ENCODE measurements at regions not wholly inside any gene's neighbourhood (a gene's known extent, or its start where the extent isn't known, plus 50 kb on each side); places are given as distances from the start of the nearest gene placed in this dataset.

GRCh38 chr3:3315846-3316245, 136.4 kb upstream of the CRBN start:
- no peak overlapping the region for H2BK120ac ChIP-seq (ENCODE audit: low read depth, low read length)
- no peak overlapping the region for H3K27ac ChIP-seq (ENCODE audit: low read depth, low read length)
- no peak overlapping the region for H2AK5ac ChIP-seq (ENCODE audit: low read length)
- H3K4me2 ChIP-seq (ENCODE audit: low read length), result no peak overlapping the region
- H3K9ac ChIP-seq (ENCODE audit: low read length), result no peak overlapping the region
- H3K18ac ChIP-seq (ENCODE audit: low read length), result peak overlapping the region; percentile 60
- no peaks in the 10 kb centered on the region for H3K79me2 ChIP-seq (ENCODE audit: control insufficient read depth, insufficient read depth, low read length)
- no peak overlapping the region for H3K4me3 ChIP-seq (ENCODE audit: low read length)
- no peak for DNase-seq
- H3K23ac ChIP-seq (ENCODE audit: low read length), result no peak overlapping the region
- H2BK5ac ChIP-seq (ENCODE audit: low read length), result peak overlapping the region; percentile 70
- no peaks in the 10 kb centered on the region for H3K36me3 ChIP-seq (ENCODE audit: control insufficient read depth, insufficient read depth, low read length)
- H3K27me3 ChIP-seq (ENCODE audit: insufficient read depth, low read length, poor library complexity), result no peaks in the 10 kb centered on the region
- H4K5ac ChIP-seq (ENCODE audit: low read length), result no peak overlapping the region
- no peaks in the 10 kb centered on the region for H3K79me1 ChIP-seq (ENCODE audit: low read length)
- H4K8ac ChIP-seq (ENCODE audit: low read depth, low read length), result no peak overlapping the region
- no peak overlapping the region for H2BK15ac ChIP-seq (replicated peaks; ENCODE audit: low read depth)
- WGBS (ENCODE audit: extremely low coverage, insufficient coverage, low lambda C conversion rate), result no CpG with 5 or more reads among the region's 7 CpGs
- no peak overlapping the region for H3K4ac ChIP-seq (ENCODE audit: low read depth, low read length)
- H3K56ac ChIP-seq (ENCODE audit: low read length), result no peak overlapping the region
- peaks cover 3% of the 10 kb centered on the region for H3K4me1 ChIP-seq (ENCODE audit: control insufficient read depth, low read depth, low read length)

- Histone ChIP-seq H3K56ac (ENCODE audit: low read length) (peak overlapping the region; percentile 36), H3K79me2 (ENCODE audit: control insufficient read depth, insufficient read depth, low read length) (no peaks in the 10 kb centered on the region), H3K27me3 (ENCODE audit: insufficient read depth, low read length, poor library complexity) (no peaks in the 10 kb centered on the region), H4K8ac (ENCODE audit: low read depth, low read length) (no peak overlapping the region), H3K4me1 (ENCODE audit: control insufficient read depth, low read depth, low read length) (peaks cover 3% of the 10 kb centered on the region), H3K36me3 (ENCODE audit: control insufficient read depth, insufficient read depth, low read length) (no peaks in the 10 kb centered on the region), H2BK120ac (ENCODE audit: low read depth, low read length) (no peak overlapping the region), H2BK5ac (ENCODE audit: low read length) (peak overlapping the region; percentile 16), H3K4ac (ENCODE audit: low read depth, low read length) (no peak overlapping the region), H3K79me1 (ENCODE audit: low read length) (no peaks in the 10 kb centered on the region), H3K4me3 (ENCODE audit: low read length) (no peak overlapping the region), H2BK15ac (replicated peaks; ENCODE audit: low read depth) (no peak overlapping the region), H3K4me2 (ENCODE audit: low read length) (no peak overlapping the region), H2AK5ac (ENCODE audit: low read length) (no peak overlapping the region), H4K5ac (ENCODE audit: low read length) (no peak overlapping the region), H3K23ac (ENCODE audit: low read length) (no peak overlapping the region), H3K18ac (ENCODE audit: low read length) (no peak overlapping the region), H3K9ac (ENCODE audit: low read length) (no peak overlapping the region), H3K27ac (ENCODE audit: low read depth, low read length) (no peak overlapping the region)
- no CpG with 5 or more reads among the region's 3 CpGs for WGBS (ENCODE audit: extremely low coverage, insufficient coverage, low lambda C conversion rate)
- DNase-seq, result peak; percentile 74
Measured at GRCh38 chr3:3309887-3310286, 130.4 kb upstream of the CRBN start.

GRCh38 chr3:3308809-3309208, 129.3 kb upstream of the CRBN start:
- Histone ChIP-seq H3K4me2 (ENCODE audit: low read length) (no peak overlapping the region), H3K4me1 (ENCODE audit: control insufficient read depth, low read depth, low read length) (peaks cover 3% of the 10 kb centered on the region), H2BK15ac (replicated peaks; ENCODE audit: low read depth) (no peak overlapping the region), H2AK5ac (ENCODE audit: low read length) (no peak overlapping the region), H3K27me3 (ENCODE audit: insufficient read depth, low read length, poor library complexity) (no peaks in the 10 kb centered on the region), H3K79me1 (ENCODE audit: low read length) (no peaks in the 10 kb centered on the region), H3K36me3 (ENCODE audit: control insufficient read depth, insufficient read depth, low read length) (no peaks in the 10 kb centered on the region), H3K27ac (ENCODE audit: low read depth, low read length) (no peak overlapping the region), H3K18ac (ENCODE audit: low read length) (no peak overlapping the region), H2BK5ac (ENCODE audit: low read length) (peak overlapping the region; percentile 17), H4K8ac (ENCODE audit: low read depth, low read length) (no peak overlapping the region), H2BK120ac (ENCODE audit: low read depth, low read length) (no peak overlapping the region), H3K56ac (ENCODE audit: low read length) (no peak overlapping the region), H4K5ac (ENCODE audit: low read length) (no peak overlapping the region), H3K79me2 (ENCODE audit: control insufficient read depth, insufficient read depth, low read length) (no peaks in the 10 kb centered on the region), H3K4ac (ENCODE audit: low read depth, low read length) (no peak overlapping the region), H3K4me3 (ENCODE audit: low read length) (no peak overlapping the region), H3K9ac (ENCODE audit: low read length) (no peak overlapping the region), H3K23ac (ENCODE audit: low read length) (no peak overlapping the region)
- WGBS (ENCODE audit: extremely low coverage, insufficient coverage, low lambda C conversion rate), result no CpG with 5 or more reads among the region's 3 CpGs
- DNase-seq, result no peak

DNA sequence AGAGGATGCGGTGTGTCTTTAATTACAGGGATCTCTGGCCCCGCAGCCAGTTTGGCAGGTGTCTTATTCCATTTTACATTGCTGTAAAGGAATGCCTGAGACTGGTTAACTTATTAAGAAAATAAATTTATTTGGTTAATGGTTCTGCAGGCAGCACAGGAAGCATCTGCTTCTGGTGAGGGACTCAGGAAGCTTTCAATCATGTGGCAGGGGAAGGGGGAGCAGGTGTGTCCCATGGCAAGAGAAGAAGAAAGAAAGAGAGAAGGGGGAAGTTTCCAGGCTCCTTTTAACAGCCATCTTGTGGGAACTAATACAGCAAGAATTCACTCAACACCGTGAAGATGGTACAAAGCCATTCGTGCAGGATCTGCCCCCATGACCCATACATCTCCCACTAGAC, 128.0 kb upstream of the CRBN start:
- no peak for DNase-seq
- no peaks in the 10 kb centered on the region for H3K36me3 ChIP-seq (ENCODE audit: control insufficient read depth, insufficient read depth, low read length)
- no CpG with 5 or more reads among the region's 4 CpGs for WGBS (ENCODE audit: extremely low coverage, insufficient coverage, low lambda C conversion rate)

GRCh38 chr3:3305841-3306240, 126.3 kb upstream of the CRBN start:
- no peak overlapping the region for H4K5ac ChIP-seq (ENCODE audit: low read length)
- no peak overlapping the region for H3K27ac ChIP-seq (ENCODE audit: low read depth, low read length)
- no peak overlapping the region for H3K23ac ChIP-seq (ENCODE audit: low read length)
- H2BK5ac ChIP-seq (ENCODE audit: low read length), result no peak overlapping the region
- H4K8ac ChIP-seq (ENCODE audit: low read depth, low read length), result no peak overlapping the region
- peaks cover 3% of the 10 kb centered on the region for H3K4me1 ChIP-seq (ENCODE audit: control insufficient read depth, low read depth, low read length)
- H3K4me3 ChIP-seq (ENCODE audit: low read length), result no peak overlapping the region
- no peak overlapping the region for H2AK5ac ChIP-seq (ENCODE audit: low read length)
- H3K36me3 ChIP-seq (ENCODE audit: control insufficient read depth, insufficient read depth, low read length), result no peaks in the 10 kb centered on the region
- no peaks in the 10 kb centered on the region for H3K79me2 ChIP-seq (ENCODE audit: control insufficient read depth, insufficient read depth, low read length)
- no peak for DNase-seq
- no peaks in the 10 kb centered on the region for H3K79me1 ChIP-seq (ENCODE audit: low read length)
- no CpG with 5 or more reads among the region's 1 CpG for WGBS (ENCODE audit: extremely low coverage, insufficient coverage, low lambda C conversion rate)
- no peak overlapping the region for H3K56ac ChIP-seq (ENCODE audit: low read length)
- no peak overlapping the region for H3K4me2 ChIP-seq (ENCODE audit: low read length)
- H2BK120ac ChIP-seq (ENCODE audit: low read depth, low read length), result no peak overlapping the region
- no peak overlapping the region for H3K4ac ChIP-seq (ENCODE audit: low read depth, low read length)
- H3K27me3 ChIP-seq (ENCODE audit: insufficient read depth, low read length, poor library complexity), result no peaks in the 10 kb centered on the region
- H3K9ac ChIP-seq (ENCODE audit: low read length), result no peak overlapping the region
- no peak overlapping the region for H2BK15ac ChIP-seq (replicated peaks; ENCODE audit: low read depth)
- H3K18ac ChIP-seq (ENCODE audit: low read length), result no peak overlapping the region

More for the DNA sequence above, 128.0 kb upstream of the CRBN start:
- Histone ChIP-seq H2BK15ac (replicated peaks; ENCODE audit: low read depth) (no peak overlapping the region), H4K5ac (ENCODE audit: low read length) (no peak overlapping the region), H2AK5ac (ENCODE audit: low read length) (no peak overlapping the region), H3K56ac (ENCODE audit: low read length) (no peak overlapping the region), H3K79me2 (ENCODE audit: control insufficient read depth, insufficient read depth, low read length) (no peaks in the 10 kb centered on the region), H3K79me1 (ENCODE audit: low read length) (no peaks in the 10 kb centered on the region), H3K9ac (ENCODE audit: low read length) (no peak overlapping the region), H3K4me1 (ENCODE audit: control insufficient read depth, low read depth, low read length) (peaks cover 3% of the 10 kb centered on the region), H3K27me3 (ENCODE audit: insufficient read depth, low read length, poor library complexity) (no peaks in the 10 kb centered on the region), H2BK5ac (ENCODE audit: low read length) (no peak overlapping the region), H3K27ac (ENCODE audit: low read depth, low read length) (no peak overlapping the region), H3K23ac (ENCODE audit: low read length) (no peak overlapping the region), H2BK120ac (ENCODE audit: low read depth, low read length) (no peak overlapping the region), H3K18ac (ENCODE audit: low read length) (no peak overlapping the region), H3K4me3 (ENCODE audit: low read length) (no peak overlapping the region), H4K8ac (ENCODE audit: low read depth, low read length) (no peak overlapping the region), H3K4ac (ENCODE audit: low read depth, low read length) (no peak overlapping the region), H3K4me2 (ENCODE audit: low read length) (no peak overlapping the region)

GRCh38 chr3:3305084-3305483, 125.6 kb upstream of the CRBN start:
- no peak overlapping the region for H2BK120ac ChIP-seq (ENCODE audit: low read depth, low read length)
- DNase-seq, result no peak
- peaks cover 2% of the 10 kb centered on the region for H3K4me1 ChIP-seq (ENCODE audit: control insufficient read depth, low read depth, low read length)
- H2BK5ac ChIP-seq (ENCODE audit: low read length), result no peak overlapping the region
- H3K4me3 ChIP-seq (ENCODE audit: low read length), result no peak overlapping the region
- no peak overlapping the region for H3K9ac ChIP-seq (ENCODE audit: low read length)
- H3K23ac ChIP-seq (ENCODE audit: low read length), result no peak overlapping the region
- WGBS (ENCODE audit: extremely low coverage, insufficient coverage, low lambda C conversion rate), result no CpG with 5 or more reads among the region's 5 CpGs
- no peaks in the 10 kb centered on the region for H3K27me3 ChIP-seq (ENCODE audit: insufficient read depth, low read length, poor library complexity)
- H2AK5ac ChIP-seq (ENCODE audit: low read length), result no peak overlapping the region
- H3K18ac ChIP-seq (ENCODE audit: low read length), result no peak overlapping the region
- no peak overlapping the region for H3K27ac ChIP-seq (ENCODE audit: low read depth, low read length)
- H2BK15ac ChIP-seq (replicated peaks; ENCODE audit: low read depth), result no peak overlapping the region
- H4K8ac ChIP-seq (ENCODE audit: low read depth, low read length), result no peak overlapping the region
- H3K4ac ChIP-seq (ENCODE audit: low read depth, low read length), result no peak overlapping the region
- H3K56ac ChIP-seq (ENCODE audit: low read length), result no peak overlapping the region
- no peaks in the 10 kb centered on the region for H3K36me3 ChIP-seq (ENCODE audit: control insufficient read depth, insufficient read depth, low read length)
- no peaks in the 10 kb centered on the region for H3K79me1 ChIP-seq (ENCODE audit: low read length)
- H3K79me2 ChIP-seq (ENCODE audit: control insufficient read depth, insufficient read depth, low read length), result no peaks in the 10 kb centered on the region
- H4K5ac ChIP-seq (ENCODE audit: low read length), result no peak overlapping the region
- H3K4me2 ChIP-seq (ENCODE audit: low read length), result no peak overlapping the region

Measured in mesendoderm (in vitro differentiated cells).